ENCODE measurements at regions not wholly inside any gene's neighbourhood (a gene's known extent, or its start where the extent isn't known, plus 50 kb on each side); places are given as distances from the start of the nearest gene placed in this dataset.

DNA sequence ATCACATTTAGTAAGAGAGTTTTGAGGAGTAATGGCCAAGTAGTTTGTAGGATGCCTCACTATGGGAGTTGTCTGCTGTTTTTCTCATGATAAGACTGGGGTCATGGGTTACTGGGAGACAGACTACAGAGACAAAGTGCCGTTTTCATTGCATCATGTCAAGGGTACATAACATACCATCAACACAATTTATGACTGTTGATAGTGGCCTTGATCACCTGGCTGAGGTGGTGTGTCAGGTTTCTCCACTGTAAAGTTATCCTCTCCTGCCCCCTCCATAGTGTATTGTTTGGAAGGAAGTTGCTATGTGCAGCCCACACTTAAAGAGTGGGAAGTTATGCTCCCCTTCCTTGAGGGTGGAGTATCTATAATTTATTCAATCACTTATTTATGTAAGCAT, 263.5 kb upstream of the POU3F1 start (continued):
- TF ChIP-seq, protein P1, sequence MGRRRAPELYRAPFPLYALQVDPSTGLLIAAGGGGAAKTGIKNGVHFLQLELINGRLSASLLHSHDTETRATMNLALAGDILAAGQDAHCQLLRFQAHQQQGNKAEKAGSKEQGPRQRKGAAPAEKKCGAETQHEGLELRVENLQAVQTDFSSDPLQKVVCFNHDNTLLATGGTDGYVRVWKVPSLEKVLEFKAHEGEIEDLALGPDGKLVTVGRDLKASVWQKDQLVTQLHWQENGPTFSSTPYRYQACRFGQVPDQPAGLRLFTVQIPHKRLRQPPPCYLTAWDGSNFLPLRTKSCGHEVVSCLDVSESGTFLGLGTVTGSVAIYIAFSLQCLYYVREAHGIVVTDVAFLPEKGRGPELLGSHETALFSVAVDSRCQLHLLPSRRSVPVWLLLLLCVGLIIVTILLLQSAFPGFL (CRISPR knock-in tag; IDR thresholded peaks at IDR 0.05) = no peak
- TF ChIP-seq, protein P2, sequence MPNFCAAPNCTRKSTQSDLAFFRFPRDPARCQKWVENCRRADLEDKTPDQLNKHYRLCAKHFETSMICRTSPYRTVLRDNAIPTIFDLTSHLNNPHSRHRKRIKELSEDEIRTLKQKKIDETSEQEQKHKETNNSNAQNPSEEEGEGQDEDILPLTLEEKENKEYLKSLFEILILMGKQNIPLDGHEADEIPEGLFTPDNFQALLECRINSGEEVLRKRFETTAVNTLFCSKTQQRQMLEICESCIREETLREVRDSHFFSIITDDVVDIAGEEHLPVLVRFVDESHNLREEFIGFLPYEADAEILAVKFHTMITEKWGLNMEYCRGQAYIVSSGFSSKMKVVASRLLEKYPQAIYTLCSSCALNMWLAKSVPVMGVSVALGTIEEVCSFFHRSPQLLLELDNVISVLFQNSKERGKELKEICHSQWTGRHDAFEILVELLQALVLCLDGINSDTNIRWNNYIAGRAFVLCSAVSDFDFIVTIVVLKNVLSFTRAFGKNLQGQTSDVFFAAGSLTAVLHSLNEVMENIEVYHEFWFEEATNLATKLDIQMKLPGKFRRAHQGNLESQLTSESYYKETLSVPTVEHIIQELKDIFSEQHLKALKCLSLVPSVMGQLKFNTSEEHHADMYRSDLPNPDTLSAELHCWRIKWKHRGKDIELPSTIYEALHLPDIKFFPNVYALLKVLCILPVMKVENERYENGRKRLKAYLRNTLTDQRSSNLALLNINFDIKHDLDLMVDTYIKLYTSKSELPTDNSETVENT (CRISPR knock-in tag; IDR thresholded peaks at IDR 0.05) = no peak
- TF ChIP-seq, protein P3, sequence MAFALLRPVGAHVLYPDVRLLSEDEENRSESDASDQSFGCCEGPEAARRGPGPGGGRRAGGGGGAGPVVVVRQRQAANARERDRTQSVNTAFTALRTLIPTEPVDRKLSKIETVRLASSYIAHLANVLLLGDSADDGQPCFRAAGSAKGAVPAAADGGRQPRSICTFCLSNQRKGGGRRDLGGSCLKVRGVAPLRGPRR (CRISPR knock-in tag; IDR thresholded peaks at IDR 0.05) = no peak
- TF ChIP-seq ILF3 (IDR thresholded peaks at IDR 0.05; ENCODE audit: borderline replicate concordance) (no peak), PML (IDR thresholded peaks at IDR 0.05; ENCODE audit: low read length) (no peak), LARP7 (IDR thresholded peaks at IDR 0.05) (no peak), C11orf30 (IDR thresholded peaks at IDR 0.05; ENCODE audit: low read depth) (no peak), ZFP36 (IDR thresholded peaks at IDR 0.05; ENCODE audit: low read depth, low read length, partially characterized antibody) (no peak), COPS2 (conservative IDR thresholded peaks at IDR 0.05) (no peak), RFX1 (IDR thresholded peaks at IDR 0.05) (peak; percentile 65), HDAC8 (tag; IDR thresholded peaks at IDR 0.05) (no peak), PHB (CRISPR knock-in tag; IDR thresholded peaks at IDR 0.05) (no peak), GABPB2 (CRISPR knock-in tag; conservative IDR thresholded peaks at IDR 0.05) (no peak), PTBP1 (IDR thresholded peaks at IDR 0.05; ENCODE audit: low read depth, low read length) (no peak), ZNF717 (CRISPR knock-in tag; IDR thresholded peaks at IDR 0.05) (no peak)
- TF ChIP-seq, protein P4, sequence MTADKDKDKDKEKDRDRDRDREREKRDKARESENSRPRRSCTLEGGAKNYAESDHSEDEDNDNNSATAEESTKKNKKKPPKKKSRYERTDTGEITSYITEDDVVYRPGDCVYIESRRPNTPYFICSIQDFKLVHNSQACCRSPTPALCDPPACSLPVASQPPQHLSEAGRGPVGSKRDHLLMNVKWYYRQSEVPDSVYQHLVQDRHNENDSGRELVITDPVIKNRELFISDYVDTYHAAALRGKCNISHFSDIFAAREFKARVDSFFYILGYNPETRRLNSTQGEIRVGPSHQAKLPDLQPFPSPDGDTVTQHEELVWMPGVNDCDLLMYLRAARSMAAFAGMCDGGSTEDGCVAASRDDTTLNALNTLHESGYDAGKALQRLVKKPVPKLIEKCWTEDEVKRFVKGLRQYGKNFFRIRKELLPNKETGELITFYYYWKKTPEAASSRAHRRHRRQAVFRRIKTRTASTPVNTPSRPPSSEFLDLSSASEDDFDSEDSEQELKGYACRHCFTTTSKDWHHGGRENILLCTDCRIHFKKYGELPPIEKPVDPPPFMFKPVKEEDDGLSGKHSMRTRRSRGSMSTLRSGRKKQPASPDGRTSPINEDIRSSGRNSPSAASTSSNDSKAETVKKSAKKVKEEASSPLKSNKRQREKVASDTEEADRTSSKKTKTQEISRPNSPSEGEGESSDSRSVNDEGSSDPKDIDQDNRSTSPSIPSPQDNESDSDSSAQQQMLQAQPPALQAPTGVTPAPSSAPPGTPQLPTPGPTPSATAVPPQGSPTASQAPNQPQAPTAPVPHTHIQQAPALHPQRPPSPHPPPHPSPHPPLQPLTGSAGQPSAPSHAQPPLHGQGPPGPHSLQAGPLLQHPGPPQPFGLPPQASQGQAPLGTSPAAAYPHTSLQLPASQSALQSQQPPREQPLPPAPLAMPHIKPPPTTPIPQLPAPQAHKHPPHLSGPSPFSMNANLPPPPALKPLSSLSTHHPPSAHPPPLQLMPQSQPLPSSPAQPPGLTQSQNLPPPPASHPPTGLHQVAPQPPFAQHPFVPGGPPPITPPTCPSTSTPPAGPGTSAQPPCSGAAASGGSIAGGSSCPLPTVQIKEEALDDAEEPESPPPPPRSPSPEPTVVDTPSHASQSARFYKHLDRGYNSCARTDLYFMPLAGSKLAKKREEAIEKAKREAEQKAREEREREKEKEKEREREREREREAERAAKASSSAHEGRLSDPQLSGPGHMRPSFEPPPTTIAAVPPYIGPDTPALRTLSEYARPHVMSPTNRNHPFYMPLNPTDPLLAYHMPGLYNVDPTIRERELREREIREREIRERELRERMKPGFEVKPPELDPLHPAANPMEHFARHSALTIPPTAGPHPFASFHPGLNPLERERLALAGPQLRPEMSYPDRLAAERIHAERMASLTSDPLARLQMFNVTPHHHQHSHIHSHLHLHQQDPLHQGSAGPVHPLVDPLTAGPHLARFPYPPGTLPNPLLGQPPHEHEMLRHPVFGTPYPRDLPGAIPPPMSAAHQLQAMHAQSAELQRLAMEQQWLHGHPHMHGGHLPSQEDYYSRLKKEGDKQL (CRISPR knock-in tag; IDR thresholded peaks at IDR 0.05; ENCODE audit: borderline replicate concordance) = no peak
- TF ChIP-seq, protein P5, sequence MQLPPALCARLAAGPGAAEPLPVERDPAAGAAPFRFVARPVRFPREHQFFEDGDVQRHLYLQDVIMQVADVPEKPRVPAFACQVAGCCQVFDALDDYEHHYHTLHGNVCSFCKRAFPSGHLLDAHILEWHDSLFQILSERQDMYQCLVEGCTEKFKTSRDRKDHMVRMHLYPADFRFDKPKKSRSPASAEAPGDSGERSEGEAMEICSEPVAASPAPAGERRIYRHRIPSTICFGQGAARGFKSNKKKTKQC (CRISPR knock-in tag; IDR thresholded peaks at IDR 0.05) = no peak

All from K562 (cell line).